ENCODE measurements at regions not wholly inside any gene's neighbourhood (a gene's known extent, or its start where the extent isn't known, plus 50 kb on each side); places are given as distances from the start of the nearest gene placed in this dataset.

- no peak for TF ChIP-seq ESRRG (CRISPR knock-in tag; IDR thresholded peaks at IDR 0.05)
- no peak for TF ChIP-seq ZNF8 (CRISPR knock-in tag; IDR thresholded peaks at IDR 0.05)
- no peak for TF ChIP-seq CSDC2 (CRISPR knock-in tag; IDR thresholded peaks at IDR 0.05)
- no peak for TF ChIP-seq PATZ1 (CRISPR knock-in tag; IDR thresholded peaks at IDR 0.05; ENCODE audit: borderline replicate concordance)
- TF ChIP-seq CSRNP3 (CRISPR knock-in tag; IDR thresholded peaks at IDR 0.05): no peak
- TF ChIP-seq, protein P1, sequence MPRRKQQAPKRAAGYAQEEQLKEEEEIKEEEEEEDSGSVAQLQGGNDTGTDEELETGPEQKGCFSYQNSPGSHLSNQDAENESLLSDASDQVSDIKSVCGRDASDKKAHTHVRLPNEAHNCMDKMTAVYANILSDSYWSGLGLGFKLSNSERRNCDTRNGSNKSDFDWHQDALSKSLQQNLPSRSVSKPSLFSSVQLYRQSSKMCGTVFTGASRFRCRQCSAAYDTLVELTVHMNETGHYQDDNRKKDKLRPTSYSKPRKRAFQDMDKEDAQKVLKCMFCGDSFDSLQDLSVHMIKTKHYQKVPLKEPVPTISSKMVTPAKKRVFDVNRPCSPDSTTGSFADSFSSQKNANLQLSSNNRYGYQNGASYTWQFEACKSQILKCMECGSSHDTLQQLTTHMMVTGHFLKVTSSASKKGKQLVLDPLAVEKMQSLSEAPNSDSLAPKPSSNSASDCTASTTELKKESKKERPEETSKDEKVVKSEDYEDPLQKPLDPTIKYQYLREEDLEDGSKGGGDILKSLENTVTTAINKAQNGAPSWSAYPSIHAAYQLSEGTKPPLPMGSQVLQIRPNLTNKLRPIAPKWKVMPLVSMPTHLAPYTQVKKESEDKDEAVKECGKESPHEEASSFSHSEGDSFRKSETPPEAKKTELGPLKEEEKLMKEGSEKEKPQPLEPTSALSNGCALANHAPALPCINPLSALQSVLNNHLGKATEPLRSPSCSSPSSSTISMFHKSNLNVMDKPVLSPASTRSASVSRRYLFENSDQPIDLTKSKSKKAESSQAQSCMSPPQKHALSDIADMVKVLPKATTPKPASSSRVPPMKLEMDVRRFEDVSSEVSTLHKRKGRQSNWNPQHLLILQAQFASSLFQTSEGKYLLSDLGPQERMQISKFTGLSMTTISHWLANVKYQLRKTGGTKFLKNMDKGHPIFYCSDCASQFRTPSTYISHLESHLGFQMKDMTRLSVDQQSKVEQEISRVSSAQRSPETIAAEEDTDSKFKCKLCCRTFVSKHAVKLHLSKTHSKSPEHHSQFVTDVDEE (CRISPR knock-in tag; IDR thresholded peaks at IDR 0.05): no peak
- TF ChIP-seq RARB (CRISPR knock-in tag; IDR thresholded peaks at IDR 0.05): no peak
- no peak for TF ChIP-seq ZFP30 (CRISPR knock-in tag; IDR thresholded peaks at IDR 0.05)
- no peak for TF ChIP-seq ARNTL (CRISPR knock-in tag; IDR thresholded peaks at IDR 0.05; ENCODE audit: borderline replicate concordance, low read depth)
- no peak for TF ChIP-seq PPARA (CRISPR knock-in tag; IDR thresholded peaks at IDR 0.05; ENCODE audit: borderline replicate concordance)
- TF ChIP-seq CREB5 (CRISPR knock-in tag; IDR thresholded peaks at IDR 0.05; ENCODE audit: low read depth): no peak
- no peak for TF ChIP-seq SNAI2 (CRISPR knock-in tag; IDR thresholded peaks at IDR 0.05)
- no peak for TF ChIP-seq ZC3H10 (CRISPR knock-in tag; IDR thresholded peaks at IDR 0.05)
- TF ChIP-seq ZFP3 (CRISPR knock-in tag; IDR thresholded peaks at IDR 0.05): no peak
Observed at GRCh38 chr2:15702452-15702851, 110.8 kb downstream of the DDX1 start.
